ENCODE measurements at regions not wholly inside any gene's neighbourhood (a gene's known extent, or its start where the extent isn't known, plus 50 kb on each side); places are given as distances from the start of the nearest gene placed in this dataset.

GRCh38 chr10:29098423-29098822 is 190.4 kb upstream of the LYZL1 start:
- no peaks in the 10 kb centered on the region for H3K27me3 ChIP-seq
- H3K4me1 ChIP-seq: no peaks in the 10 kb centered on the region
- WGBS, 2 donors: 77 to 85% methylated on average over 1 of the region's 1 CpG
- TF ChIP-seq CTCF (IDR thresholded peaks at IDR 0.05): no peak
- TF ChIP-seq POLR2A (IDR thresholded peaks at IDR 0.05): no peak
- DNase-seq: no peak
- intact Hi-C loops (cut with DNase I; ENCODE audit: low total_unique reads): no loop called here
- H3K4me3 ChIP-seq: no peak overlapping the region
- no peaks in the 10 kb centered on the region for H3K9me3 ChIP-seq
- H3K27ac ChIP-seq: no peak overlapping the region
- H3K36me3 ChIP-seq (ENCODE audit: low read depth, missing control alignments): no peaks in the 10 kb centered on the region

GRCh38 chr10:29099001-29099400 is 189.9 kb upstream of the LYZL1 start:
- H3K4me1 ChIP-seq: no peaks in the 10 kb centered on the region
- H3K4me3 ChIP-seq: no peak overlapping the region
- no peak for TF ChIP-seq POLR2A (IDR thresholded peaks at IDR 0.05)
- TF ChIP-seq CTCF (IDR thresholded peaks at IDR 0.05): no peak
- H3K27me3 ChIP-seq: no peaks in the 10 kb centered on the region
- WGBS, 2 donors: 62 to 73% methylated on average over 2 of the region's 2 CpGs
- no peaks in the 10 kb centered on the region for H3K9me3 ChIP-seq
- DNase-seq: no peak
- H3K36me3 ChIP-seq (ENCODE audit: low read depth, missing control alignments): no peaks in the 10 kb centered on the region
- intact Hi-C loops (cut with DNase I; ENCODE audit: low total_unique reads): no loop called here
- H3K27ac ChIP-seq: no peak overlapping the region

- TF ChIP-seq CTCF (IDR thresholded peaks at IDR 0.05) (no peak), POLR2A (IDR thresholded peaks at IDR 0.05) (no peak)
- 93 to 95% methylated on average over 5 of the region's 5 CpGs for WGBS, 2 donors
- intact Hi-C loops (cut with DNase I; ENCODE audit: low total_unique reads): no loop called here
These were observed 189.5 kb upstream of the LYZL1 start for GRCh38 chr10:29099415-29099814.

GRCh38 chr10:29100505-29100904 is 188.4 kb upstream of the LYZL1 start:
- TF ChIP-seq POLR2A (IDR thresholded peaks at IDR 0.05) (no peak), CTCF (IDR thresholded peaks at IDR 0.05) (no peak)
- Histone ChIP-seq H3K9me3 (no peaks in the 10 kb centered on the region), H3K36me3 (ENCODE audit: low read depth, missing control alignments) (no peaks in the 10 kb centered on the region), H3K27ac (no peak overlapping the region), H3K4me3 (no peak overlapping the region), H3K27me3 (no peaks in the 10 kb centered on the region), H3K4me1 (no peaks in the 10 kb centered on the region)
- intact Hi-C loops (cut with DNase I; ENCODE audit: low total_unique reads): no loop called here
- 83 to 94% methylated on average over 4 of the region's 4 CpGs for WGBS, 2 donors
- DNase-seq: no peak

More at GRCh38 chr10:29099415-29099814, 189.5 kb upstream of the LYZL1 start:
- Histone ChIP-seq H3K27ac (no peak overlapping the region), H3K4me3 (no peak overlapping the region), H3K36me3 (ENCODE audit: low read depth, missing control alignments) (no peaks in the 10 kb centered on the region), H3K4me1 (no peaks in the 10 kb centered on the region), H3K27me3 (no peaks in the 10 kb centered on the region), H3K9me3 (no peaks in the 10 kb centered on the region)
- no peak for DNase-seq

- TF ChIP-seq CTCF (IDR thresholded peaks at IDR 0.05) (no peak), POLR2A (IDR thresholded peaks at IDR 0.05) (no peak)
- Histone ChIP-seq H3K4me3 (no peak overlapping the region), H3K4me1 (no peaks in the 10 kb centered on the region), H3K36me3 (ENCODE audit: low read depth, missing control alignments) (no peaks in the 10 kb centered on the region), H3K27ac (no peak overlapping the region), H3K9me3 (no peaks in the 10 kb centered on the region), H3K27me3 (no peaks in the 10 kb centered on the region)
- intact Hi-C loops (cut with DNase I; ENCODE audit: low total_unique reads): no loop called here
- DNase-seq: no peak
- WGBS, 2 donors: 39 to 40% methylated on average over 4 of the region's 4 CpGs
These were observed 186.6 kb upstream of the LYZL1 start for GRCh38 chr10:29102233-29102632.
